ENCODE measurements at regions not wholly inside any gene's neighbourhood (a gene's known extent, or its start where the extent isn't known, plus 50 kb on each side); places are given as distances from the start of the nearest gene placed in this dataset.

DNA sequence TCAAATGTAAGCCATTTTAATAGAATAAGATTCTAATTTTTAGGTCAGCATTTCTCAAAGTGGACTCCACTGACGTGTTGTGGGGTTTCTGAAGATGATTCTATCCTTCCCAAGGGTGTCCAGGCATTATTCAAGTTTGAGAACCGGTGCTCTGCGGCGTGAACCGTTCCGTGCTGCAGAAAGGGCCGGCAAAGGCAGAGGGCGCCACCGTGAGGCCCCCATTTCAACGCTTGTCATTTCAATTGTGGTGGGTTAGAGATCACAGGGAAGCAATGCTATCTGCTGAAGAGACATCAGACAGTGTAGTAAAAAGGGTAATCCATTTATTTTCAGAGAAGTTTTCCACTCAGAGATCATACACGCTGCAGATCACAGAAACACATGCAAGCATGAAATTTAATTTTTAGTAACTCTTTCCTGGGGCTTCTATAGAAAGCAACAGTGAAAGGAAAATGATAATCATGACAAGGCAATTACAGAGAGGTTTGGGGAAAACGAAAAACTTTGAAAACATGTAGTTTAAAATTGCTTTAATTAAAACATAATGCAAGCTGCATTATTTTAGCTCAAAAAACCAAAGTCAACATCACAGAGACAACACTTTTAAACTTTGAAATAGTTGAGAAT, 201.7 kb downstream of the EXOC5 start:
- no peak for TF ChIP-seq XRCC5 (optimal IDR thresholded peaks at IDR 0.05; ENCODE audit: low read length)
- TF ChIP-seq YY1 (IDR thresholded peaks at IDR 0.05; ENCODE audit: insufficient read depth, insufficient replicate concordance, low read depth, low read length): no peak
- TF ChIP-seq TAF15 (IDR thresholded peaks at IDR 0.05; ENCODE audit: low read depth, low read length, poor library complexity, severe bottlenecking): no peak
- TF ChIP-seq EZH2 (conservative IDR thresholded peaks at IDR 0.05; ENCODE audit: low read depth, low read length): no peak
- no peak for TF ChIP-seq HNRNPUL1 (IDR thresholded peaks at IDR 0.05; ENCODE audit: low read depth, low read length)
- peak; percentile 63; the same call in 1 of the 2 replicates for TF ChIP-seq KDM2A (CRISPR knock-in tag; IDR thresholded peaks at IDR 0.05; ENCODE audit: borderline replicate concordance, low read depth)

All from HepG2 (cell line).